ENCODE measurements at regions not wholly inside any gene's neighbourhood (a gene's known extent, or its start where the extent isn't known, plus 50 kb on each side); places are given as distances from the start of the nearest gene placed in this dataset.

- H3K4me2 ChIP-seq (ENCODE audit: low read length): no peak overlapping the region
- H3K79me2 ChIP-seq: no peaks in the 10 kb centered on the region
- H3K4me3 ChIP-seq (ENCODE audit: low read depth, low read length): no peak overlapping the region
- H2AFZ ChIP-seq: no peak overlapping the region
- no peak for TF ChIP-seq CTCF (IDR thresholded peaks at IDR 0.05)
- peaks cover 2% of the 10 kb centered on the region for H3K4me1 ChIP-seq
- H3K36me3 ChIP-seq (ENCODE audit: control insufficient read depth, insufficient read depth, low read length): no peaks in the 10 kb centered on the region
- H3K9ac ChIP-seq: no peak overlapping the region
- H3K9me3 ChIP-seq (ENCODE audit: control insufficient read depth, low read length): no peaks in the 10 kb centered on the region
- no peaks in the 10 kb centered on the region for H3K27me3 ChIP-seq (ENCODE audit: control insufficient read depth, insufficient read depth, low read length)
- no peak overlapping the region for H3K27ac ChIP-seq
Measured at GRCh38 chr7:25663877-25664276, 435.6 kb upstream of the NPVF start.

GRCh38 chr7:25664593-25664992 is 436.3 kb upstream of the NPVF start:
- Histone ChIP-seq H3K27ac (no peak overlapping the region), H3K4me3 (ENCODE audit: low read depth, low read length) (no peak overlapping the region), H3K27me3 (ENCODE audit: control insufficient read depth, insufficient read depth, low read length) (no peaks in the 10 kb centered on the region), H3K9me3 (ENCODE audit: control insufficient read depth, low read length) (no peaks in the 10 kb centered on the region), H3K4me2 (ENCODE audit: low read length) (no peak overlapping the region), H2AFZ (no peak overlapping the region), H3K36me3 (ENCODE audit: control insufficient read depth, insufficient read depth, low read length) (no peaks in the 10 kb centered on the region), H3K9ac (no peak overlapping the region), H3K4me1 (peaks cover 6% of the 10 kb centered on the region), H3K79me2 (no peaks in the 10 kb centered on the region)
- no peak for TF ChIP-seq CTCF (IDR thresholded peaks at IDR 0.05)

GRCh38 chr7:25665374-25665773 is 437.1 kb upstream of the NPVF start:
- no peak overlapping the region for H3K27ac ChIP-seq
- H3K36me3 ChIP-seq (ENCODE audit: control insufficient read depth, insufficient read depth, low read length): no peaks in the 10 kb centered on the region
- no peaks in the 10 kb centered on the region for H3K9me3 ChIP-seq (ENCODE audit: control insufficient read depth, low read length)
- H2AFZ ChIP-seq: no peak overlapping the region
- no peak for TF ChIP-seq CTCF (IDR thresholded peaks at IDR 0.05)
- H3K79me2 ChIP-seq: no peaks in the 10 kb centered on the region
- H3K27me3 ChIP-seq (ENCODE audit: control insufficient read depth, insufficient read depth, low read length): no peaks in the 10 kb centered on the region
- no peak overlapping the region for H3K4me3 ChIP-seq (ENCODE audit: low read depth, low read length)
- peaks cover 14% of the 10 kb centered on the region for H3K4me1 ChIP-seq
- no peak overlapping the region for H3K4me2 ChIP-seq (ENCODE audit: low read length)
- no peak overlapping the region for H3K9ac ChIP-seq

- Histone ChIP-seq H3K27me3 (ENCODE audit: control insufficient read depth, insufficient read depth, low read length) (no peaks in the 10 kb centered on the region), H3K9ac (no peak overlapping the region), H3K36me3 (ENCODE audit: control insufficient read depth, insufficient read depth, low read length) (no peaks in the 10 kb centered on the region), H3K79me2 (no peaks in the 10 kb centered on the region), H3K9me3 (ENCODE audit: control insufficient read depth, low read length) (no peaks in the 10 kb centered on the region), H3K27ac (no peak overlapping the region), H3K4me2 (ENCODE audit: low read length) (no peak overlapping the region), H2AFZ (no peak overlapping the region), H3K4me3 (ENCODE audit: low read depth, low read length) (no peak overlapping the region), H3K4me1 (peaks cover 18% of the 10 kb centered on the region)
- no peak for TF ChIP-seq CTCF (IDR thresholded peaks at IDR 0.05)
Measured at GRCh38 chr7:25665903-25666670, 437.8 kb upstream of the NPVF start.

- Histone ChIP-seq H3K4me1 (peaks cover 21% of the 10 kb centered on the region), H3K36me3 (ENCODE audit: control insufficient read depth, insufficient read depth, low read length) (no peaks in the 10 kb centered on the region), H3K4me3 (ENCODE audit: low read depth, low read length) (no peak overlapping the region), H3K27ac (no peak overlapping the region), H3K9me3 (ENCODE audit: control insufficient read depth, low read length) (no peaks in the 10 kb centered on the region), H3K27me3 (ENCODE audit: control insufficient read depth, insufficient read depth, low read length) (no peaks in the 10 kb centered on the region), H2AFZ (no peak overlapping the region), H3K4me2 (ENCODE audit: low read length) (no peak overlapping the region), H3K9ac (no peak overlapping the region), H3K79me2 (no peaks in the 10 kb centered on the region)
- no peak for TF ChIP-seq CTCF (IDR thresholded peaks at IDR 0.05)
Measured at GRCh38 chr7:25666671-25667060, 438.4 kb upstream of the NPVF start.
